CD4-positive, alpha-beta T cell (primary cell): ENCODE measurements at regions not wholly inside any gene's neighbourhood (a gene's known extent, or its start where the extent isn't known, plus 50 kb on each side); places are given as distances from the start of the nearest gene placed in this dataset.

ENCODE experiments used
- ATAC-seq: fragments of 200-7000 bp; cut with Tn5 transposase; one replicate; pipeline ENCODE4 v1.10.0; 2022; ENCODE audit warnings: mild to moderate bottlenecking; ENCODE audit not compliant: poor library complexity
- CTCF ChIA-PET: fragments of 350-600 bp; sonication (Branson Sonifier 250); formaldehyde crosslinking; loops from one replicate; lab custom pipeline; 2021; ENCODE audit warnings: antibody characterized with exemption, inconsistent platforms; lab: Charles Lee
- POLR2A ChIA-PET: fragments of 350-600 bp; sonication (Branson Sonifier 250); formaldehyde crosslinking; loops from one replicate; lab custom pipeline; 2021; ENCODE audit warnings: antibody characterized with exemption, inconsistent platforms; lab: Charles Lee
- DNase-seq, 14 experiments: peaks; one replicate each; pipeline ENCODE4 v3.0.0-alpha.2; 2013 to 2020; ENCODE audit warnings: mixed read lengths in 2 of 14
- H3K27ac ChIP-seq, 2 donors: one replicate each; pipeline versions ENCODE4 v1.5.1 to v1.7.0; 2013; ENCODE audit warnings: low read length in 2 of 2, low read depth in 1 of 2, mild to moderate bottlenecking in 1 of 2
- H3K27me3 ChIP-seq, 2 experiments: 1 replicate in 1 of 2; 2 replicates in 1 of 2; pipeline versions ENCODE4 v1.6.1 to v1.7.0; 2013; ENCODE audit warnings: low read length in 2 of 2, control low read depth in 1 of 2, mild to moderate bottlenecking in 1 of 2, moderate library complexity in 1 of 2; ENCODE audit not compliant: insufficient read depth in 2 of 2, control insufficient read depth in 1 of 2
- H3K36me3 ChIP-seq: one replicate; pipeline ENCODE4 v1.6.1; 2013; ENCODE audit warnings: low read length, control low read depth; ENCODE audit not compliant: insufficient read depth
- H3K4me1 ChIP-seq: one replicate; pipeline ENCODE4 v1.6.1; 2013; ENCODE audit warnings: low read length, control low read depth; ENCODE audit not compliant: insufficient read depth
- H3K4me3 ChIP-seq: one replicate; pipeline ENCODE4 v1.5.1; 2013; ENCODE audit warnings: mild to moderate bottlenecking, low read length, moderate library complexity
- H3K9me3 ChIP-seq, 2 experiments: 1 replicate in 1 of 2; 2 replicates in 1 of 2; pipeline versions ENCODE4 v1.6.1 to v1.7.0; 2013; ENCODE audit warnings: low read length in 2 of 2, mild to moderate bottlenecking in 2 of 2, control low read depth in 1 of 2, moderate library complexity in 1 of 2; ENCODE audit not compliant: control insufficient read depth in 1 of 2, insufficient read depth in 1 of 2
- H3K27ac Mint-ChIP-seq: one replicate; pipeline ENCODE4 v1.8.0; 2020; ENCODE audit warnings: mixed read lengths
- H3K27me3 Mint-ChIP-seq: one replicate; pipeline ENCODE4 v1.8.0; 2021; ENCODE audit warnings: mixed read lengths
- H3K36me3 Mint-ChIP-seq: one replicate; pipeline ENCODE4 v1.8.0; 2021; ENCODE audit warnings: low read depth, mixed read lengths
- H3K4me1 Mint-ChIP-seq: one replicate; pipeline ENCODE4 v1.8.0; 2021; ENCODE audit warnings: low read depth, mixed read lengths
- H3K4me3 Mint-ChIP-seq: one replicate; pipeline ENCODE4 v1.8.0; 2020; ENCODE audit warnings: mild to moderate bottlenecking, mixed read lengths
- H3K9me3 Mint-ChIP-seq: one replicate; pipeline ENCODE4 v1.8.0; 2020; ENCODE audit warnings: mixed read lengths
- intact Hi-C, 2 experiments: fragments of 100-400 bp; cut with DNase I in 1 of 2; cut with micrococcal nuclease in 1 of 2; formaldehyde crosslinking; loops; one replicate each; pipeline versions ENCODE4 v1.15.1 to v1.9.0; 2023 to 2025; cut with DNase I, micrococcal nuclease
- TF ChIP-seq, protein P1 (sequence below): fragments of 200-600 bp; IDR thresholded peaks from one replicate; pipeline ENCODE4 v1.8.0; 2022; ENCODE audit warnings: antibody characterized with exemption, mild to moderate bottlenecking

DNA sequence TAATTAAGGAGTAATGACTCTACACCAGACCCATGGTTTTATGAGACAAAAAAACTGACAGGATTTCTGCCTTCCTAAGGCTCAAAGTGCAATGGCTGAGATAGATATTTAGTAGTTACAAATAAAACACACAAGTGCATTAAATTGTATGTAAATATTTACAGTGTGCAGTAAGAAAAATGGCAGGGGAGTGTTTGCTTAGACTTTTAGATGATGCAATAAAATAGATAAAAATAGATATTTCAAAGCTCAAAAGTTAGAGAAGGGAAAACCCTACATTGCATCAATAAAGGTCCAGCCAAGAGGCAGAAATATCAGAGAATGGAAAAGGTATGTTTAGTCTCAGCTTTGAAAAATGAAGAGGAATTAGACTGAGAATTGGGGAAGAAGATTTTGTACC lies 226.3 kb upstream of the FGGY start:
- no peaks in the 10 kb centered on the region for H3K27me3 Mint-ChIP-seq
- H3K27ac Mint-ChIP-seq: peak overlapping the region; percentile 40
- peaks cover 22% of the 10 kb centered on the region for H3K4me1 ChIP-seq
- H3K4me3 Mint-ChIP-seq: no peak overlapping the region
- ATAC-seq (no peak), DNase-seq (no peak)
- H3K36me3 ChIP-seq: no peaks in the 10 kb centered on the region
- intact Hi-C loops: loop anchor here in 1 of 2 experiments (5.0 to 10.0 kb wide), 2 partner anchors 126 to 288 kb away; partner anchors contain the start of gene JUN
- H3K4me3 ChIP-seq: no peak overlapping the region
- H3K9me3 Mint-ChIP-seq: no peaks in the 10 kb centered on the region
- H3K27me3 ChIP-seq: no peaks in the 10 kb centered on the region
- ChIA-PET POLR2A (interaction anchor here (0.9 to 2.3 kb wide), 3 partner anchors 102 to 287 kb away, joined by 3 to 8 read pairs (median 3); partner anchors contain the start of gene JUN), CTCF (no interaction called here)
- no peaks in the 10 kb centered on the region for H3K36me3 Mint-ChIP-seq
- peaks cover 25% of the 10 kb centered on the region for H3K4me1 Mint-ChIP-seq
- H3K27ac ChIP-seq: no peak overlapping the region
- no peaks in the 10 kb centered on the region for H3K9me3 ChIP-seq
- TF ChIP-seq, protein P1, sequence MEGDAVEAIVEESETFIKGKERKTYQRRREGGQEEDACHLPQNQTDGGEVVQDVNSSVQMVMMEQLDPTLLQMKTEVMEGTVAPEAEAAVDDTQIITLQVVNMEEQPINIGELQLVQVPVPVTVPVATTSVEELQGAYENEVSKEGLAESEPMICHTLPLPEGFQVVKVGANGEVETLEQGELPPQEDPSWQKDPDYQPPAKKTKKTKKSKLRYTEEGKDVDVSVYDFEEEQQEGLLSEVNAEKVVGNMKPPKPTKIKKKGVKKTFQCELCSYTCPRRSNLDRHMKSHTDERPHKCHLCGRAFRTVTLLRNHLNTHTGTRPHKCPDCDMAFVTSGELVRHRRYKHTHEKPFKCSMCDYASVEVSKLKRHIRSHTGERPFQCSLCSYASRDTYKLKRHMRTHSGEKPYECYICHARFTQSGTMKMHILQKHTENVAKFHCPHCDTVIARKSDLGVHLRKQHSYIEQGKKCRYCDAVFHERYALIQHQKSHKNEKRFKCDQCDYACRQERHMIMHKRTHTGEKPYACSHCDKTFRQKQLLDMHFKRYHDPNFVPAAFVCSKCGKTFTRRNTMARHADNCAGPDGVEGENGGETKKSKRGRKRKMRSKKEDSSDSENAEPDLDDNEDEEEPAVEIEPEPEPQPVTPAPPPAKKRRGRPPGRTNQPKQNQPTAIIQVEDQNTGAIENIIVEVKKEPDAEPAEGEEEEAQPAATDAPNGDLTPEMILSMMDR: no peak

GRCh38 chr1:59071289-59071688 lies 225.6 kb upstream of the FGGY start:
- intact Hi-C loops: loop anchor here in 1 of 2 experiments (5.0 to 10.0 kb wide), 2 partner anchors 126 to 289 kb away; partner anchors contain the start of gene JUN

DNA sequence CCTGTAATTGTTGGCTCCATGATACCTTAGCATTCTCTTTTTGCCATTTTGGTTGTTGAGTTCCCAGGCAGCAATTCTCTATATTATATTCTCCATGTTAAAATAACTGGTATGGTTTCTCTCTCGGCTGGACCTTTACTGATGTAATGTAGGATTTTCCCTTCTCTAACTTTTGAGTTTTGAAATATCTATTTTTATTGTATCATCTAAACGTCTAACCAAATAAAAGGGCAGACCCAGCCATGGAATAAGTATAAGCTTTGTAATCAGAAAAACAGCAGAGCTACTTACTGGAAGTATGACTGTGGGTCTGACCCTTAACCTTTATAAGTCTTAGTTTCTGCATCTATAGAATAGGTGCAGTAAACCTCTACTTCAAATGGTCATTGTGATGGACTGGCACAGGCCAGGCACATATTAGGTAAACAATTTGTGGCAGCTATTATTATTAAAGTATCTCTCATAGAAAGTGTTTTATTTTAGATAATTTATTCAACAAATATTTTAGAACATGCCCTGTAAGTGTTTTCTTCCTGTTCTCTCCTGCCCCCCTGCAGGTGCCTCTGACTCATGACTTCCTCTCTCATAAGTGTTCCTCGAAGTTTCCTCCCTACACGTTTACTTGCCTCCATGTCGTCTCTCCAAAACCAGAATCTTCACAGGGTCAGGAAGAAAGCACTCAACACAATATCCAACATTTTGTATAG lies 224.9 kb upstream of the FGGY start:
- Histone ChIP-seq H3K27ac (no peak overlapping the region), H3K4me3 (no peak overlapping the region), H3K36me3 (no peaks in the 10 kb centered on the region), H3K9me3 (no peaks in the 10 kb centered on the region), H3K4me1 (peaks cover 22% of the 10 kb centered on the region), H3K27me3 (no peaks in the 10 kb centered on the region)
- Mint-ChIP-seq H3K27me3 (no peaks in the 10 kb centered on the region), H3K4me1 (peaks cover 25% of the 10 kb centered on the region), H3K9me3 (no peaks in the 10 kb centered on the region), H3K27ac (peak overlapping the region; percentile 40), H3K4me3 (peak overlapping the region; percentile 56), H3K36me3 (no peaks in the 10 kb centered on the region)
- DNase-seq (peak in 10 of 14 experiments; percentile 8 to 57 (median 28)), ATAC-seq (peak; percentile 48)
- TF ChIP-seq, protein P1: no peak
- ChIA-PET POLR2A (interaction anchor here (0.9 to 2.3 kb wide), 4 partner anchors 8 to 290 kb away, joined by 3 to 8 read pairs (median 3); partner anchors contain the start of gene JUN), CTCF (no interaction called here)
- intact Hi-C loops: loop anchor here in 1 of 2 experiments (5.0 to 10.0 kb wide), 2 partner anchors 127 to 290 kb away; partner anchors contain the start of gene JUN

More at GRCh38 chr1:59071289-59071688, 225.6 kb upstream of the FGGY start:
- Mint-ChIP-seq H3K27ac (peak overlapping the region; percentile 40), H3K36me3 (no peaks in the 10 kb centered on the region), H3K4me3 (peak overlapping the region; percentile 56), H3K27me3 (no peaks in the 10 kb centered on the region), H3K9me3 (no peaks in the 10 kb centered on the region), H3K4me1 (peaks cover 25% of the 10 kb centered on the region)
- DNase-seq (peak in 6 of 14 experiments; percentile 15 to 44 (median 24)), ATAC-seq (peak; percentile 56)
- Histone ChIP-seq H3K36me3 (no peaks in the 10 kb centered on the region), H3K4me1 (peaks cover 22% of the 10 kb centered on the region), H3K4me3 (no peak overlapping the region), H3K9me3 (no peaks in the 10 kb centered on the region), H3K27me3 (no peaks in the 10 kb centered on the region), H3K27ac (no peak overlapping the region)
- CTCF ChIA-PET: no interaction called here
- POLR2A ChIA-PET: interaction anchor here (0.9 to 2.3 kb wide), 5 partner anchors 7 to 289 kb away, joined by 3 to 8 read pairs (median 3); partner anchors contain the start of gene JUN
- TF ChIP-seq, protein P1: no peak
